Activated CD4-positive, alpha-beta T cell treated with anti-CD3 and anti-CD28 coated beads, Interleukin-2, amount 50 U/mL, for 48 hours (primary cell): ENCODE measurements at regions not wholly inside any gene's neighbourhood (a gene's known extent, or its start where the extent isn't known, plus 50 kb on each side); places are given as distances from the start of the nearest gene placed in this dataset.

Experiments used
- DNase-seq, 2 experiments: peaks; one replicate each; pipeline ENCODE4 v3.0.0-alpha.2; 2020

GRCh38 chr1:115491298-115492018 lies 150.3 kb upstream of the VANGL1 start:
- DNase-seq = no peak

DNA sequence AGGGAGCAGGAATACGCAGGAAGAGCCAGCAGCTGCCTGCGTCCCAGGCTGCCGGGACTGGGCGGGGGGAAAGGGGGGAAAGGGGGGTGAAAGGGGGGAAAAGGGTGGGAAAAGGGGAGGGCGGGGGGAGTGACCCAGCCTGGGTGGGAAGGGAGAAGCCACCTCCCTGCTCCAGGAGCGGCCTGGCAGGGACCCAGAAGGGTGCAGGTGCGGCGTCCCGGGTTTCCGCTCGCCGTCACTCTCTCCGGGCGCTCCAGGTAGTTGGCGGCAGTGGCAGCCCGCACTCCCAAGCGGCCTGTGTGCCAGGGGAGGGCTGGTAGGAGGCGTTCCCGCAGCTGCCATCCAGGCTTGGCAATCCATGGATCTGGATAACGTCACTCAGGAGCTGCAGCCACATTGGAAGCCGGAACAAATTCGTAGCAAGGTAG lies 141.0 kb upstream of the NGF start:
- no peak for DNase-seq

GRCh38 chr1:115477071-115477470 lies 139.0 kb upstream of the NGF start:
- DNase-seq = no peak

DNA sequence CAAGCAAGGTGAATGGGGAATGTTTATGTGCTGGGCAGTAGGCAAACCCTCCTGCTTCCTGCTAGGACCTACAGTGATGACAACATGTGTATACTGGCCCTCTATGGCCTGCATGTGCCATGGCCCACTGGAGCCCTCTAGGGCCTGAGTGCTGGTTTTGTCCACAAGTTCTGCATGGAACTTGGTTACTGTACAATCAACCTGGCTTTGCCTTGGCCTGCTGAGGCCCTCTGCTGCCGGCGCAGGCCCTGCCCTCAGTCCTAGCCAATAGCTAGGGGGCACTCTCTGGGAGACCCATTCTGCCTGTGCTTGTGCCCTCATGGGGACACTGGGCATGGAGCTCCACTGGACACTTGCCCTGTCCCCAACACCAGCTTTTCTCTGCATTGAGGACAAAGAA lies 138.6 kb upstream of the NGF start:
- DNase-seq = no peak

DNA sequence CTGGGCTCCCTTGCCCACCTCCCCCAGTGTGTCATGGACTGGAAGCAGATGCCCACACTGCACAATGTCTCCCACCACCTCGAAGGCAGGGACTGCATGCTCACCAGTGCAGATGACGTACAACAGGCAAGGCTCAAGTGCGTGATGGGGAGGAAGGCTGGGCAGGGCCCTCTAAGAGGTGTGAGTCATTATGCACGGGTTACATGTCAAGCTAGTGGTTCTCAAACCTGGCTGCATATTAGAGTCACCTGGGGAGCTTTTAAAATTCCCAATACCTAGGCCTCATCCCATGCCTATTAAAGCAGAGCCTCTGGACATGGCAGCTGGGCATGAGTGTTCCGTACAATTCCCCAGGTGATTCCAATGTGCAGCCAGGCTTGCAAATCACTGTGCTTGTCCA lies 137.9 kb upstream of the NGF start:
- DNase-seq = no peak

GRCh38 chr1:115475252-115475651 lies 137.2 kb upstream of the NGF start:
- no peak for DNase-seq

DNA sequence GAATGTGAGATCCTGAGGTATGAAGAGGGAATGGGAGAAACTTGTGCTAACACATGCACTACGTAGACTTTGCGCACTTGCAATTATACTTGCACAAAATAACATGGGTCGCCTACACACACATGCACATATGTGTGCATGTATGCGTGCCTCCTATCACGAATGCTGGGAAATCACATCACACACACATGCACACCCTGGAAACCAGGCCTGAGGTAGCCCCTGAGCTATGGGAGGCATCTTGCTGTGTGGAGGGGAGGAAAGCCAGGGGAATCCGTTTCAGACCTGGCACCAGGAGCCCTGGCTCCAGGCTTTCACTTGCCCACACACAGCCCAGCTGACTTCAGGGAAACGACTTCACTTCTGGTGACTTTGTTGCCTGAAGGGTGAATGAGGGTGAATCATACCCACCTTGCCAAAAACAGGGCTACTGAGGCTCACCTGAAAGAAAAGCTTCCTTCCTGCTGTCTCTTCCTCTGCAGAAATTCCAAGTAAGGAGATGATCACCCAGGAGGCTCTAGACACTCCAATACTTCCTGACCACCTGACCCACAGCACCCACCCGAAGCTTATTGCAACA lies 136.0 kb upstream of the NGF start:
- no peak for DNase-seq

GRCh38 chr1:115469703-115470476 lies 131.8 kb upstream of the NGF start:
- DNase-seq = peak; percentile 21 to 37

- no peak for DNase-seq
These were observed 129.7 kb upstream of the NGF start for GRCh38 chr1:115467790-115468189.

GRCh38 chr1:115467196-115467595 lies 129.1 kb upstream of the NGF start:
- DNase-seq = no peak

GRCh38 chr1:115466433-115466832 lies 128.4 kb upstream of the NGF start:
- no peak for DNase-seq

DNA sequence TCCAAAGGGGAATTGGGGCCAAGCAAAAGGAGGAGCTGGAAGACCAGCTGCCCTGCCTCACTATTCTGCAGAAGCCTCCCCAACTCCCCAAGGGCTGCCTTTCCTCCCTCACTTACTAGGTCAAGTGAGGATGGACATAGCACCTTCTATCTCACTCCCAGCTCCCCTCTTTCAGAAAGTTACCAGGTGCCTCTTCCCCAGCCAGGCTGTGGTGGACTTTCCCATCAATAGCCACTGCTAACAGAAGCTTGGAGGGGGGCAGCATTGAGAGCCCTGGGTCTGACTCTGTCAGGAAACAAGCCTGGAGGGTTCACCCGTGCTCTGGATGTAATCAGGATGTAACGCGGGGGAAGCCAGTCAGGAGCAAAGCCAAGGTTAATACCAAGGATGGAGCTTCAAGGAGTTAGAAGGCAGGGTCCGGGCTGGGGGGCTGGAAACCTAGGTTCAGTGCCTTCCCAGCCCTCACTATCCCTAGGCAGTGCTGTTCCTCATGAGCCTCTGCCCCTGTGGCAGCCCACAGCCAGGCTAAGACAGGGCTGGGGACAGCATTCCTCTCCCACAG lies 127.8 kb upstream of the NGF start:
- no peak for DNase-seq

DNA sequence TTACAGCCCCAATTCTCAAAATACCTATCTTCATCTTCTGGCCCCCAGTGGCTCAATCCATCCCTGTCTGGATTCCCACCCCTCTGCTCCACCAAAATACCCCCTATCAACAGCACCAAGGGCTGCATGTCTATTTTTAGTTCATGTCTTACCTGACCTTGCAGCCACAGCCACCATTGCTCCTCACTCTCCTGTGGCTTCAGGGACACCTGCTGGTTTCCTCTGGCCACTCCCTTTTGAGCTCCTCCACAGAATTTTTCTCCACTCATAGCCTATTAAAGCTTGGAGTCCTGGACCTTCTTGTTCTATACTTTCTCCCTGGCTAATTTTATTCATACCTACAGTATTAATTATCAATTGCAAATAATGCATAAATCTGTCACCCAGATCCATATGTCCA lies 125.3 kb upstream of the NGF start:
- no peak for DNase-seq

GRCh38 chr1:115462566-115463076 lies 124.6 kb upstream of the NGF start:
- DNase-seq = no peak

- DNase-seq = no peak
These were observed 123.5 kb upstream of the NGF start for GRCh38 chr1:115461526-115461925.

DNA sequence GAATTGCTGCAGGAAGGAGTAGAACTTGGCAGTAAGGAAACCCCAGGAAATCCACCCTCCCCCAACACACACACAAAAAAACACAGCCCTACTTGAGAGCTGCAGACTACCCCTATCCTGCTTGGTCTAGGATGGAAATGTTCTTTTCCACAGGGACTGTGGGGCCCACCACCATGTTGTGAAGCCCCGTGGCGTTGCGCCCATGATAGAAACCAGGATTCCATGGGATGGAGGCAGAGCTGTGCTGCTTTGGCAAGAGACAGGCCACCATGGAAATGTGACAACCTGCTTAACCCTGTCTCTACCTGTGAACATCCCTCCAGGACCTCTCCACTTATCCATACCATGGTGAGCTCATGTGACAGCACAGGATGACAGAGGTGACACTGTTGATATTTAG lies 121.1 kb upstream of the NGF start:
- no peak for DNase-seq

DNA sequence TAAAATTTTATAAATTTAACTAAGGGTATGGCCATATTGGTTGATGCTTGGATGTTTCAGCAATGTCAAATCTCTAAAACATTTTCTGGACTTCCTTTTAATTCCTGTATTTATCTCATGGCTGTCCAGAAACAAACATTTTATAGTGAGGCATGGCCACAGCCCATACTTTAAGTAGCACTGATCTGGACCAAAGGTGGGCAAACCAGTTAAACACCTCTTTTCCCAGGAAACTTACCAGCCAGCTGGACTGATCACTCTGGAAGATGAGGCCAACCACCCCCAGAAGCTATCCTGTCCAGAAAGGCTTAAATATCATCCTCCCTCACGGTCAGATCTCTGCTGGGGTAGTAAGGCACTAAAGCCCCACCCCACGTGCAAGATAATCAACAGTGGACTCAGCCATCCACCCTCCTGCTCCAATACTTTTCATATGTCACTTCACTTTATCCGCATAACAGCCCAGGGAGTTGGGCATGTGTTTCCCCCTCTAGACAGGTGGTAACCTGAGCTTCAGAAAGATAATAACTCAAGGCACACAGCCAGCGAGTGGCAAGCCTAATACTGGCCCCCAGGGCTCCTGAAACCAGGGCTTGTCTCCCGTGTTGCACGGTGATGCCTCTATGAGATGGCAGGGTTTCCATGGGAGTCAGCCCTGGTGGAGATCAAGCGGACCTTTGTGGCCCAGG lies 120.5 kb upstream of the NGF start:
- no peak for DNase-seq

- DNase-seq = no peak
These were observed 119.2 kb upstream of the NGF start for GRCh38 chr1:115457289-115457688.

DNA sequence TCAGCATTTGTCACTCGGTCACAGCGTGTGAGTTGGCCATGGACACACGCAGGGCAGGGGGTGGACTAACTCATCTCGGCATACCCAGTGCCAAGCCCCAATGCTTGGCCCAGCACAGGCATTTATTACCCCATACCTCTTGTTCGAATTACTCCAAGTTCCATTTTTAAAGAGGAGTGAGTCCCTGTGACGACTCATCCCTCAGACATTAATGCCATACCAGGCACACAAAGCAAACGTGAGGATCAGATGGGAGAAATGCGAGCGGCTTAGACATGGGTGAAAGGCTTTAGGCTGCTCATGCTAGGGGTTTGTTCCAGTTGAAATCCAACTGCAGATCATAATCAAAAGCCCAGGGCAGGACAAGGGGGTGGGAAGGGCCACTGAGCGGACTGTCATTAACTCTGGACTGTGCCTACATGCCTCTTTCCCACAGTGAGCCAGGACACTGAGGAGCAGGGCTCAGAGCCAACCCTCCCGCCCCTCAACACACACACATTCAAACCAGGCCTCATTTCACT lies 118.5 kb upstream of the NGF start:
- no peak for DNase-seq

DNA sequence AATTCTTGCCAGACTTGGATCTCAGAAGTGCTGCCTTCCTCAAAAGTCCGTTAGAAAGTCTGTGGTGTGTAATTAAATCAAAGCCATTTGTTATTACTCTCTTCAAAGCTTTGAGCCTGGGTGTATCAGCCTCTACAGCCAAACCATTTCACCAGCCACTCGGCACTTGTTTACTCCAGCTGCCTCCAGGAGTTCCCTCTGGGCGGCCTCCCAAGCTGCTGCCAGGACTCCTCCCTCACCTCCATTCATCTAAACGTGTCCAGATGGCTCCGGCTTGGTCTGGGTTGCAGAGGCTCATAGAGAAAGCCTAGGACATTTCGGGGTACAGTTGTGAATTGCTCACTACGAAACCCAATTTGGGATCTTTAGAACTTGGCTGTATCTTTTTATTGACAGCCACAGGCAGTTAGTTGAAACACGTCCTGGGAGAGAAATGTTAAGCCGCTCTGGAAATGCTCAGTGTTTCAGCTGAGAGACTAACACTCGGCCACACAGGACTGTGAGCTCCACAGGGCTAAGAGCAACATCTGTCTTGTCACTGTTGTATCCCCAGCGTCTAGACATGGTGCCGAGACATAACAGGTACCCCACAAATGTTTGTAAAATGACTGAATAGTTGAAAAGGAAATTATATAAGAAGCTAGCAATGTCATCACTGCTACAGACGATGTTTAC lies 116.9 kb upstream of the NGF start:
- DNase-seq = no peak

- no peak for DNase-seq
These were observed 115.6 kb upstream of the NGF start for GRCh38 chr1:115453666-115454065.
